GM19328 (cell line): ENCODE measurements at regions not wholly inside any gene's neighbourhood (a gene's known extent, or its start where the extent isn't known, plus 50 kb on each side); places are given as distances from the start of the nearest gene placed in this dataset.

Experiments used
- ATAC-seq: cut with Tn5 transposase; IDR thresholded peaks from one replicate; pipeline ENCODE4 v1.9.1; 2021; ENCODE audit warnings: mild to moderate bottlenecking, moderate library complexity; ENCODE audit not compliant: unreplicated experiment

DNA sequence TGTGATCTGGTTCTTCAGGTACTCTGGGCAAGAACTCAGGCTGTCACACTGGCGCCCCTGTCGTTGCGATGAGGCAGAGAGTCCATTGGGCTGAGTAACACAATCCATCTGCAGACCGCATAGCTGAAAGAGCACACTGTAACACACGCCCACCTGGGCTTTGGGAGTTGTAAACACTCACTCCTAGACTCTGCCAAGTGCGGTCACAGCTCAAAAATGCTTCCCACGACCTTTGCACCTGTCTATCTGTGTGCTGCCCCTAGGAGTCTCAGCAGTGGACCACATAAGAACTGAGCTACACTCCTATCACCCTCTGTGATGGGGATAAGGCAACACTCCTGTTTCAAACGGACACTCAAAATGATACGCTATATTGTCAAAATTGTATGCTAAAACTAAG is 2028.3 kb downstream of the PCDH7 start:
- no peak for ATAC-seq

- no peak for ATAC-seq
These were observed 2032.8 kb downstream of the PCDH7 start for GRCh38 chr4:32752962-32753361.

DNA sequence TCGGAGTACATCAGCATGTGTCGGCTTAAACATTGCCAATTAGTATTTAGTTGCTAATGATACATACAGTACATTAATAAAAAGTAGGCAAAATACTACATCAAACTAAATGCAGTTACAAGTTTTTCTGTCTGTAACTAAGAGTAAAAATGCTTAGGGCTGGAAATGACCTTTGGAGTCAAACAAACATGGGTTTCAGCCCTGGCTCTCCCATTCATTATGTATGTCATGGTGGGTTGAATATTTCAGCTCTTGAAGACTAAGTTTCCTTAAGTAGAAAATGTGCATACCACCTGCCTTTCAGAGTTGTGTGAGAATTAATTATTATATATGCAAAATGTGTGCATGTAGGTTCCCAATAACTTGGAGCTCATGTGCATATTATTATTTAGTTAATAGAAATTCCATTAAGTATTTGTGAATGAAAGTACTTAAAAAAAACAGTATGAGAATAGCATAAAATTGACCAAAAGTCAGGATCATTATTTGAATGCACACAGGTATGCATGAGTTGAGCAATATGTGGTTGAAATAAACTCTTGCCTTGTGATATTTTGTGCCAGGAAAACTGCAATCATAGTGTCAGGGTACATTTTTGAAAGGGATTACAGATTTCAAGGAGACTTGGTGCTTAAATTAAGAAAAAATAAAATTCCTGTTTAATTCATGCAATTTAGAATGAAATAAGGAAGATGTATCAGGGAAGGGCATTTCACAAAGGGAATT is 2048.7 kb downstream of the PCDH7 start:
- no peak for ATAC-seq

GRCh38 chr4:32771491-32771890 is 2051.3 kb downstream of the PCDH7 start:
- no peak for ATAC-seq

- no peak for ATAC-seq
These were observed 2054.9 kb downstream of the PCDH7 start for GRCh38 chr4:32775049-32775448.

- ATAC-seq = no peak
These were observed 2056.4 kb downstream of the PCDH7 start for GRCh38 chr4:32776435-32777203.

DNA sequence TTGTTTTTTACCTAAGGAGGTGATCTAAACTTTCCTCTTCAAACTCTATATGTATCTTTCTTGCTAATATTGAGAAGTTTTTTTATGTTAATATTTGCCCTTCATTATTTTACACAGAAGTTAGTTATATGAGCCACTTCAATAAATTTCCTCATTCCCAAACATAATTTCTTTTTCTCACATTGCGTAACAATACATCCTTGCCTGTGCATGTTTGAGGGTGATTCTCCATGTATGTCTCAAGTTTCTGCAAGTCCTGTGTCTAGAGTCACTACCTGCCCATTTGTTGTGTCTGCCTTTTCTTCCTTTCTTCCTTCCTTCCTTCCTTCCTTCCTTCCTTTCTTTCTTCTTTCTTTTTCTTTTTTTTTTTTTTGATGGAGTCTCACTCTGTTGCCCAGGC is 2057.9 kb downstream of the PCDH7 start:
- no peak for ATAC-seq

DNA sequence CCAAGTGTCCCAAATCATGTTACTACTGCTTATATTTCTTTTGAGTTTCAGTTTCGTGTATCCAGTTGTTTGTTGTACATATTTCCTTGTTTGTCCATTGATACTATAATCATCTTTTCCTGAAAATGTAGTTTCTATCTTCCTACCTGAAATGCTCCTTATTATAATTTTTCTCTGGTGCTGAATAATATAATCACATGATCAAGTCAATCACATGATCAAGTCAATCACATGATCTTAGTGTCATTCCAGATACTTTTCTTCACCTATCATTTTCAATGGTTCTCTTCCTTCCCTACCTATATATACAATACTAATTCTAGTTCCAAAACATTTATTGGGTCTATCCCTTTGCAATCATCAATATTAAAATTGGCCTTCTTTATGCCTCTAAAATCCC is 2058.8 kb downstream of the PCDH7 start:
- ATAC-seq = no peak

DNA sequence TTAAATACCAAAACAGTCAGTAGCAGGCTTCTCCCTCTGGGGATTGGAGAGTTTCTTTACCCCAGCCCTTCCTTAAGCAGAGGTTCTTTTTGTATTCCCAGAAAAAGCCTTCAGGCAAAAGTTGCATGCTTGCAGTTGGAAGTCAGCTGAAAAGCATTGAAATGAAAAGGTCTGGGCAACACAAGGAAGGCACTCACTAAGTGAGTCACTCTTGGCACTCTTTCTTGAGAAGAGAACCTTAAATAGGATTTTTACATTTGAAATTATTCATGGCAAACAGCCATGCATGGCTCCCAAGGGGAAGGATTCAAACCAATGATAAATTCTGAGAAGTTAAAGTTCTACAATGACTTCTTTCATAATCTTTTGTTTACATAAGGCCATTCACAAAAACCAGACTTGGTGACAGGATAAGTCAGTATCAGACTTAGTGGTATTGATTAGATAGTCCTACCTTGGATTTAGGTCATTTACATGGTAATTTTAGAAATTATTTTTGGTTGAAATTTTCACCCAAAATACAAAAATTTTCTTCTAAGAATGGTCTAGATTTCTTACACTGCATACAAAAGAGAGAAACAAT is 2068.9 kb downstream of the PCDH7 start:
- ATAC-seq = no peak

GRCh38 chr4:32790803-32791202 is 2070.6 kb downstream of the PCDH7 start:
- no peak for ATAC-seq

- ATAC-seq = no peak
These were observed 2078.4 kb downstream of the PCDH7 start for GRCh38 chr4:32798471-32799159.

GRCh38 chr4:32824336-32824735 is 2104.2 kb downstream of the PCDH7 start:
- ATAC-seq = no peak

GRCh38 chr4:32826169-32826568 is 2106.0 kb downstream of the PCDH7 start:
- ATAC-seq = no peak

- no peak for ATAC-seq
These were observed 2110.0 kb downstream of the PCDH7 start for GRCh38 chr4:32830160-32830559.

DNA sequence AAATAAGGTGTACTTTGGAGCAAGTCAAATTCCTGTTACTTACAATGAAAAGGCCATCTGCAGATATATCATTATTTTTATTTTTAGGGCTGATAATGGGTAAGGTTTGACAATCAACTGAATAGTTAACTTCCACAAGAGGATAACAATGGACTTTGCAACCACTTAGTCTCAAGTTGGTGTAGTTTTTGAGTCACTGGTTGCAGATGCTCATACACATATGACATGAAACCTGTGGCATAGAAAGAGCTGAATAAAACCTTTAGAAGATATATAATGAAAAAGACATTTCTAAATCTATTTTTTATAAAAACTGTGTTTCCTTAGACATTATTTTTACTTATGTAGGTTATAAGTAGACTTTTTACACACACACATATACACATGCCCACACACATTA is 2110.9 kb downstream of the PCDH7 start:
- no peak for ATAC-seq

DNA sequence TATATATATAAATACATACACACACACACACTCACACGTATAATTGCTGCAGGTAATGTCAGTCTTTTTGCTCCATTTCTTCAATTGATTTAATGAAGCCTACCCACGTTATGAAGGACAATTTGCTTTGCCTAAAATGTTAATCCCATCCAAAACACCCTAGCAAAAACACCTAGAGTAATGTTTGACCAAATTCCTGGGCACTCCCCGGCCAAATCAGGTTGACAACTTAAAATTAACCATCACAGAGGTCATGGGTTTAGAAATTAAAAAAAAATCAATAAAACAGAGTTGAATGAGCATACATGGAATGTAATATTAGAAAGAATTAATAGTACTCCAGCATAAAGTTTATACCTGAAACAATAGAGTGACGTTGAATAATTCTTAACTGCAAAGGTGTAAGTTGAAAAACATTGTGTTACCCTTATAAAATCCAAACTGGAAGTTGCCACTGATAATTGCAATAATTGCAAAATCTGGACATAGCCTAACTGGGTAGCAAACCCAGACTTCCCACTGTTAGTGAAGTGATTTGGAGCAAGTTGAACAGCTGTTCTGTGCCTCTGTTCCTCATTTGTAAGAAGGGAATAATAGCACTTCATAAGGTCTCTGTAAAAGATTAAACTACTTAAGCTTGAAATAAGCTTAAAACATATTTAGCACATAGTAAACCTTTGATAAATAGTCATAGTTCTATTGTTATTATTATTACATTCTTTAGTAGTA is 2120.5 kb downstream of the PCDH7 start:
- no peak for ATAC-seq

GRCh38 chr4:32841217-32841616 is 2121.0 kb downstream of the PCDH7 start:
- ATAC-seq = no peak

DNA sequence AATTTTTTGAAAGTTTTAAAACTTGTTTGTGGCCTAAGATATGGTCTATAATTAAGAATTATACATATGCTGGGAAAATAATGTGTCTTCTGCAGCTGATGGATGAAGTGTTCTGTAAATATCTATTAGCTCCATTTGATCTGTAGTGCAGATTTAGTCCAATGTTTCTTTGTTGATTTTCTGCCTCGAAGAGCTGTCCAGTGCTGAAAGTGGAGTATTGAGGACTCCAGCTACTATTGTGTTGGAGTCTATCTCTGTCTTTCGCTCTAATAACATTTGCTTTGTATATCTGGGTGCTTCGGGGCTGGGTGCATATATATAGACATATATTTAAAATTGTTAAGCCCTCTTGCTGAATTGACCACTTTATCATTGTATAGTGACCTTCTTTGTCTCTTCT is 2127.3 kb downstream of the PCDH7 start:
- ATAC-seq = no peak

- ATAC-seq = no peak
These were observed 2135.5 kb downstream of the PCDH7 start for GRCh38 chr4:32855622-32856021.

GRCh38 chr4:32858361-32858760 is 2138.2 kb downstream of the PCDH7 start:
- ATAC-seq = no peak

GRCh38 chr4:32858971-32859370 is 2138.8 kb downstream of the PCDH7 start:
- ATAC-seq = no peak
